GM19023 (cell line): ENCODE measurements at regions not wholly inside any gene's neighbourhood (a gene's known extent, or its start where the extent isn't known, plus 50 kb on each side); places are given as distances from the start of the nearest gene placed in this dataset.

Experiments
- ATAC-seq: cut with Tn5 transposase; IDR thresholded peaks from one replicate; pipeline ENCODE4 v1.9.1; 2021; ENCODE audit warnings: mild to moderate bottlenecking, moderate library complexity; ENCODE audit not compliant: unreplicated experiment

GRCh38 chr13:48181482-48182145 lies 51.4 kb upstream of the ITM2B start:
- no peak for ATAC-seq

GRCh38 chr13:48178126-48178525 lies 54.9 kb upstream of the ITM2B start:
- ATAC-seq = no peak

- ATAC-seq = no peak
Observed at GRCh38 chr13:48176781-48177180, 56.2 kb upstream of the ITM2B start.

GRCh38 chr13:48175185-48175584 lies 57.8 kb upstream of the ITM2B start:
- ATAC-seq = peak; percentile 60

GRCh38 chr13:48167866-48168265 lies 65.1 kb upstream of the ITM2B start:
- ATAC-seq = no peak

GRCh38 chr13:48165727-48166126 lies 67.3 kb upstream of the ITM2B start:
- no peak for ATAC-seq

GRCh38 chr13:48165063-48165462 lies 67.9 kb upstream of the ITM2B start:
- ATAC-seq = no peak

GRCh38 chr13:48163061-48163460 lies 68.2 kb upstream of the MED4 start:
- no peak for ATAC-seq

GRCh38 chr13:48162217-48162616 lies 67.3 kb upstream of the MED4 start:
- no peak for ATAC-seq

- ATAC-seq = no peak
Observed at GRCh38 chr13:48161530-48162179, 66.8 kb upstream of the MED4 start.

- ATAC-seq = no peak
Observed at GRCh38 chr13:48160606-48161278, 65.8 kb upstream of the MED4 start.

GRCh38 chr13:48159826-48160225 lies 64.9 kb upstream of the MED4 start:
- no peak for ATAC-seq

GRCh38 chr13:48159401-48159800 lies 64.5 kb upstream of the MED4 start:
- ATAC-seq = no peak

GRCh38 chr13:48158915-48159314 lies 64.0 kb upstream of the MED4 start:
- no peak for ATAC-seq

- no peak for ATAC-seq
Observed at GRCh38 chr13:48158290-48158689, 63.4 kb upstream of the MED4 start.

- ATAC-seq = no peak
Observed at GRCh38 chr13:48156466-48156865, 61.6 kb upstream of the MED4 start.

- no peak for ATAC-seq
Observed at GRCh38 chr13:48155848-48156247, 60.9 kb upstream of the MED4 start.

GRCh38 chr13:48154671-48155070 lies 59.8 kb upstream of the MED4 start:
- ATAC-seq = no peak

- no peak for ATAC-seq
Observed at GRCh38 chr13:48153186-48153585, 58.3 kb upstream of the MED4 start.

GRCh38 chr13:48151363-48152161 lies 56.7 kb upstream of the MED4 start:
- no peak for ATAC-seq

GRCh38 chr13:48148454-48148853 lies 53.5 kb upstream of the MED4 start:
- ATAC-seq = no peak
